B cell (primary cell): ENCODE measurements at regions not wholly inside any gene's neighbourhood (a gene's known extent, or its start where the extent isn't known, plus 50 kb on each side); places are given as distances from the start of the nearest gene placed in this dataset.

Experiments
- ATAC-seq: fragments of 200-7000 bp; cut with Tn5 transposase; one replicate; pipeline ENCODE4 v1.10.0; 2021; ENCODE audit warnings: low read depth, mild to moderate bottlenecking, moderate number of reproducible peaks, moderate library complexity
- CTCF ChIA-PET: fragments of 350-600 bp; sonication (Branson Sonifier 250); formaldehyde crosslinking; loops from one replicate; lab custom pipeline; 2021; ENCODE audit warnings: antibody characterized with exemption, inconsistent platforms; lab: Charles Lee
- POLR2A ChIA-PET: fragments of 350-600 bp; sonication (Branson Sonifier 250); formaldehyde crosslinking; loops from one replicate; lab custom pipeline; 2021; ENCODE audit warnings: antibody characterized with exemption; lab: Charles Lee
- DNase-seq: peaks from one replicate; pipeline ENCODE4 v3.0.0; 2013
- H2AFZ ChIP-seq: 2 replicates; pipeline ENCODE4 v1.6.1; 2012; ENCODE audit warnings: mild to moderate bottlenecking, low read depth, low read length; ENCODE audit not compliant: insufficient read depth, poor library complexity, severe bottlenecking
- H3K27ac ChIP-seq, 2 donors: 1 replicate in 1 of 2; 2 replicates in 1 of 2; pipeline ENCODE4 v1.5.1; 2012 to 2013; ENCODE audit warnings: low read length in 2 of 2, mild to moderate bottlenecking in 2 of 2, moderate library complexity in 1 of 2
- H3K27me3 ChIP-seq, 4 experiments: fragments of 200-600 bp in 1 of 4; sonication (generic) in 1 of 4; replicated peaks in 1 of 4; 1 replicate in 2 of 4; 2 replicates in 2 of 4; pipeline versions ENCODE4 v1.6.1 to v1.7.0; 2013 to 2016; ENCODE audit warnings: low read length in 3 of 4, mild to moderate bottlenecking in 2 of 4, mixed read lengths in 1 of 4, moderate library complexity in 1 of 4; ENCODE audit not compliant: insufficient read depth in 4 of 4, control insufficient read depth in 3 of 4; ENCODE audit errors: control extremely low read depth in 1 of 4
- H3K36me3 ChIP-seq, 2 experiments: replicated peaks in 1 of 2; 1 replicate in 1 of 2; 2 replicates in 1 of 2; pipeline versions ENCODE4 v1.6.1 to v1.7.1; 2013; ENCODE audit warnings: low read length in 1 of 2; ENCODE audit not compliant: insufficient read depth in 2 of 2, control insufficient read depth in 1 of 2; ENCODE audit errors: control extremely low read depth in 1 of 2, extremely low read depth in 1 of 2
- H3K4me1 ChIP-seq, 2 donors: fragments of 200-600 bp in 1 of 2; sonication (generic) in 1 of 2; 1 replicate in 1 of 2; 2 replicates in 1 of 2; pipeline versions ENCODE4 v1.5.1 to v1.6.1; 2013 to 2017; ENCODE audit warnings: low read length in 2 of 2; ENCODE audit not compliant: control insufficient read depth in 2 of 2, insufficient read depth in 2 of 2
- H3K4me2 ChIP-seq: replicated peaks from 2 replicates; pipeline ENCODE3; 2012; ENCODE audit warnings: mild to moderate bottlenecking, low read depth, low read length; ENCODE audit not compliant: poor library complexity, severe bottlenecking
- H3K4me3 ChIP-seq, 5 experiments: fragments of 200-600 bp in 1 of 5; sonication (generic) in 1 of 5; 1 replicate in 3 of 5; 2 replicates in 2 of 5; pipeline versions ENCODE4 v1.5.1 to v1.7.0; 2011 to 2016; ENCODE audit warnings: low read length in 4 of 5, mild to moderate bottlenecking in 4 of 5, low read depth in 2 of 5, control low read depth in 1 of 5, moderate library complexity in 1 of 5; ENCODE audit not compliant: insufficient read depth in 1 of 5; ENCODE audit errors: control extremely low read depth in 1 of 5, extremely low read depth in 1 of 5
- H3K79me2 ChIP-seq: fragments of 200-600 bp; sonication (generic); one replicate; pipeline ENCODE4 v1.6.0; 2016; ENCODE audit warnings: low read length; ENCODE audit not compliant: control insufficient read depth, insufficient read depth
- H3K9ac ChIP-seq: fragments of 200-600 bp; sonication (generic); 2 replicates; pipeline ENCODE4 v1.6.1; 2017; ENCODE audit warnings: mild to moderate bottlenecking, low read length, moderate library complexity
- H3K9me3 ChIP-seq, 3 donors: one replicate each; pipeline versions ENCODE4 v1.6.1 to v1.7.1; 2013; ENCODE audit warnings: low read length in 2 of 3; ENCODE audit not compliant: control insufficient read depth in 2 of 3, insufficient read depth in 1 of 3; ENCODE audit errors: control extremely low read depth in 1 of 3
- H4K20me1 ChIP-seq: 2 replicates; pipeline ENCODE4 v1.6.0; 2012; ENCODE audit warnings: mild to moderate bottlenecking, low read length; ENCODE audit not compliant: insufficient read depth, control insufficient read depth, poor library complexity, severe bottlenecking
- H3K27ac Mint-ChIP-seq: one replicate; pipeline ENCODE4 v1.8.0; 2021; ENCODE audit warnings: mixed read lengths
- H3K27me3 Mint-ChIP-seq: one replicate; pipeline ENCODE4 v1.8.0; 2021; ENCODE audit warnings: mixed read lengths
- H3K4me1 Mint-ChIP-seq: one replicate; pipeline ENCODE4 v1.8.0; 2021; ENCODE audit warnings: mixed read lengths
- H3K4me3 Mint-ChIP-seq: one replicate; pipeline ENCODE4 v1.8.0; 2021; ENCODE audit warnings: mixed read lengths
- H3K9me3 Mint-ChIP-seq: one replicate; pipeline ENCODE4 v1.8.0; 2022; ENCODE audit warnings: mixed read lengths; ENCODE audit not compliant: insufficient read depth
- EZH2 ChIP-seq: IDR thresholded peaks from 2 replicates; pipeline ENCODE4 v1.6.1; 2012; ENCODE audit warnings: borderline replicate concordance, low read depth, mild to moderate bottlenecking, moderate library complexity, low read length; ENCODE audit not compliant: insufficient read depth, poor library complexity, severe bottlenecking
- WGBS: methylation state at CpG from one replicate; pipeline ENCODE4 v1.1.5; 2013; ENCODE audit warnings: missing lambda C conversion rate; ENCODE audit not compliant: insufficient coverage; 5-methylcytosine and 5-hydroxymethylcytosine counted together
- intact Hi-C: fragments of 100-400 bp; cut with micrococcal nuclease; formaldehyde crosslinking; loops from one replicate; pipeline ENCODE4 v1.10.0; 2022
- TF ChIP-seq, protein P1 (sequence below): fragments of 200-600 bp; IDR thresholded peaks from one replicate; pipeline ENCODE4 v1.8.0; 2022; ENCODE audit warnings: antibody characterized with exemption, mild to moderate bottlenecking

GRCh38 chr13:69425235-69425634 is 682.4 kb upstream of the ATXN8OS start:
- intact Hi-C loops, result no loop called here
- Histone ChIP-seq H2AFZ (no peak overlapping the region), H4K20me1 (no peaks in the 10 kb centered on the region), H3K27me3 (no peaks in the 10 kb centered on the region), H3K4me2 (no peak overlapping the region), H3K4me1 (no peaks in the 10 kb centered on the region), H3K36me3 (no peaks in the 10 kb centered on the region), H3K9ac (no peak overlapping the region), H3K79me2 (no peaks in the 10 kb centered on the region), H3K4me3 (no peak overlapping the region), H3K27ac (no peak overlapping the region), H3K9me3 (peaks cover 2 to 18% (median 9%) of the 10 kb centered on the region in 3 donors)
- TF ChIP-seq, protein P1, sequence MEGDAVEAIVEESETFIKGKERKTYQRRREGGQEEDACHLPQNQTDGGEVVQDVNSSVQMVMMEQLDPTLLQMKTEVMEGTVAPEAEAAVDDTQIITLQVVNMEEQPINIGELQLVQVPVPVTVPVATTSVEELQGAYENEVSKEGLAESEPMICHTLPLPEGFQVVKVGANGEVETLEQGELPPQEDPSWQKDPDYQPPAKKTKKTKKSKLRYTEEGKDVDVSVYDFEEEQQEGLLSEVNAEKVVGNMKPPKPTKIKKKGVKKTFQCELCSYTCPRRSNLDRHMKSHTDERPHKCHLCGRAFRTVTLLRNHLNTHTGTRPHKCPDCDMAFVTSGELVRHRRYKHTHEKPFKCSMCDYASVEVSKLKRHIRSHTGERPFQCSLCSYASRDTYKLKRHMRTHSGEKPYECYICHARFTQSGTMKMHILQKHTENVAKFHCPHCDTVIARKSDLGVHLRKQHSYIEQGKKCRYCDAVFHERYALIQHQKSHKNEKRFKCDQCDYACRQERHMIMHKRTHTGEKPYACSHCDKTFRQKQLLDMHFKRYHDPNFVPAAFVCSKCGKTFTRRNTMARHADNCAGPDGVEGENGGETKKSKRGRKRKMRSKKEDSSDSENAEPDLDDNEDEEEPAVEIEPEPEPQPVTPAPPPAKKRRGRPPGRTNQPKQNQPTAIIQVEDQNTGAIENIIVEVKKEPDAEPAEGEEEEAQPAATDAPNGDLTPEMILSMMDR, result no peak
- TF ChIP-seq EZH2, result no peak
- no peak overlapping the region for H3K27ac Mint-ChIP-seq
- CTCF ChIA-PET, result no interaction called here
- H3K4me1 Mint-ChIP-seq, result no peaks in the 10 kb centered on the region
- no peak overlapping the region for H3K4me3 Mint-ChIP-seq
- peaks cover 8% of the 10 kb centered on the region for H3K9me3 Mint-ChIP-seq
- ATAC-seq (no peak), DNase-seq (no peak)
- POLR2A ChIA-PET, result no interaction called here
- no peaks in the 10 kb centered on the region for H3K27me3 Mint-ChIP-seq

- ATAC-seq (no peak), DNase-seq (no peak)
- WGBS, result 71% methylated on average over 2 of the region's 2 CpGs
- Histone ChIP-seq H3K9me3 (peaks cover 2 to 25% (median 11%) of the 10 kb centered on the region in 3 donors), H2AFZ (no peak overlapping the region), H3K27me3 (no peaks in the 10 kb centered on the region), H3K4me2 (no peak overlapping the region), H3K9ac (no peak overlapping the region), H3K27ac (no peak overlapping the region), H4K20me1 (no peaks in the 10 kb centered on the region), H3K4me3 (no peak overlapping the region), H3K4me1 (no peaks in the 10 kb centered on the region), H3K36me3 (no peaks in the 10 kb centered on the region), H3K79me2 (no peaks in the 10 kb centered on the region)
- intact Hi-C loops, result no loop called here
- Mint-ChIP-seq H3K4me3 (no peak overlapping the region), H3K4me1 (no peaks in the 10 kb centered on the region), H3K27me3 (no peaks in the 10 kb centered on the region), H3K9me3 (peaks cover 8% of the 10 kb centered on the region), H3K27ac (no peak overlapping the region)
- TF ChIP-seq, protein P1, result no peak
- TF ChIP-seq EZH2, result no peak
- ChIA-PET POLR2A (no interaction called here), CTCF (no interaction called here)
Observed at GRCh38 chr13:69423844-69424243, 683.8 kb upstream of the ATXN8OS start.
